A204.1 (cell line): ENCODE measurements at regions not wholly inside any gene's neighbourhood (a gene's known extent, or its start where the extent isn't known, plus 50 kb on each side); places are given as distances from the start of the nearest gene placed in this dataset.

Experiments used
- FAIRE-seq: peaks from 2 replicates; lab custom pipeline; 2012; peaks lifted over from hg19 to GRCh38; lab: Jason Lieb, UNC

DNA sequence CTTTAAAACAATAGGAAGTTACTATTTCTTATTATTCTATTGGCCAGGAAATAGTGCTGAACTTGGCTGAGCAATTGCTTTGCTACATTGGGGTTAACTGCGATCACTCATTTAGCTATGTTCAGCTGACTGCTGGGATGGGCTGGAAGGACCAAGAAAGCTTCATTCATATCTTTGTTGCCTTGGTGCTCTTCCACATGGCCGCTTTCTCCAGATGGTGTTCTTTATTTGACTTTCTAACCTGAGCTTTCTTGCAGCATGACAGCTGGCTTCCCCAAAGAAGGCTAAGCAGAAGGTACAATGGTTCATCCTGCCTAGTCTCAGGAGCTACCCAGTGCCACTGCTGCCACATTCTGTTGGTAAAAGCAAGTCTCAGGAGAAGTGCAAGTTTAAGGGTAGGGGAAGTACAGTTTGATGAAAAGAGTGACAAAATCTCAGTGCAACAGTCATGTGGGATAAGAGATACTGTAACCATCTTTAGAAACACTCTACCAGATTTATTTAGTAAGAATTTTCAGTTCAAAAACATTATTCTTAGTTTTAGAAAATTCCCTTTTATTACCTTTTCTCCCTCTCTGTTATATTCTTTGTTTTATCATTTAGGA lies 180.6 kb upstream of the RBMS1 start:
- no peak for FAIRE-seq

DNA sequence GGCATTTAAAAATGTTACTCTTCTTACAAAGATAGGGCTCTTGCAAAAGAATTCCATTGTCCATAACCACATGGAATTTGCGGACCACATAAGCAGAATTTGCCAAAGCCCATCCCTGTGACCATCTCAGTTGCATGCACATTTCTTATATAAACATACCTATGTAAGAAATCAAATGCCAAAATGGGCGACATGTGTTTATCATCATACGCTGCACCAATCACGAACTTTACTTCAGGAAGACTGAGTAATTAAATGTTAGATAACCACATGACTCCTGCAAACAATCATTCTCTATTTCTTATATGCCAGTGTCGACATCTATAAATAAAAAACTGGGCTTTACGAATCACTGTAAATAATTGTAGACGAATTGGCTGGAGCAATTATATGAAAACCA lies 186.1 kb upstream of the RBMS1 start:
- FAIRE-seq: no peak

DNA sequence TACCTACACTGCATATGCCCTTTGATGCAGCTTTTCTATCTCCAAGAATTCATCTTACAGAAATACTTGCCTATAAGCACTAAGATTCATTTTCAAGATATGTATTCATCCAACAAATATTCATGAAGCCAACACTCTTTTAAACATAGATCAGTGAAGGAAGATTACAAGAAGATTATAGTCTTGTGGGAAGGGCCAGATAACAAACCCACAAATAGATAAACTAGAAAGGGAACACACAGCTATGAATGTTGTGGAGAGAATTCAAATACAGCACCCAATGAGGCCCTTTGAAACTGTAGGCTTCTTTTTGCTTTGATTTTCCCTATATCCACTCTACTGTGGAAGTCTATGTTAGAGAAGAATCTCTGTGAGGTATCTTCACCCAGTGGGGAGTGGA lies 186.7 kb upstream of the RBMS1 start:
- no peak for FAIRE-seq

DNA sequence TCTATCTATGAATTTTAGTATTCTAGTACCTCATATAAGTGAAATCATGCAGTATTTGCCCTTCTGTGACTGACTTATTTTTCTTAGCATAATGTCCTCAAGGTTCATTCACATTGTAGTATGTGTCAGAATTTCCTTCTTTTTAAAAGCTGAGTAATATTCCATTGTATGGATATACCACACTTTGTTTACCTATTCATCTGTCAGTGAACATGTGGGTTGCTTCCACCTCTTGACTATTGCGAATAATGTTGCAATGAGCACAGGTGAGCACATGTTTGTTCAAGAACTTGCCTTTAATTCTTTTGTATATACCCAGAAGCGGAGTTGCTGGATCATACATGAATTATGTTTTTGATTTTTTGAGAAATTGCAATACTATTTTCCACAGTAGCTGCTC lies 187.4 kb upstream of the RBMS1 start:
- no peak for FAIRE-seq

DNA sequence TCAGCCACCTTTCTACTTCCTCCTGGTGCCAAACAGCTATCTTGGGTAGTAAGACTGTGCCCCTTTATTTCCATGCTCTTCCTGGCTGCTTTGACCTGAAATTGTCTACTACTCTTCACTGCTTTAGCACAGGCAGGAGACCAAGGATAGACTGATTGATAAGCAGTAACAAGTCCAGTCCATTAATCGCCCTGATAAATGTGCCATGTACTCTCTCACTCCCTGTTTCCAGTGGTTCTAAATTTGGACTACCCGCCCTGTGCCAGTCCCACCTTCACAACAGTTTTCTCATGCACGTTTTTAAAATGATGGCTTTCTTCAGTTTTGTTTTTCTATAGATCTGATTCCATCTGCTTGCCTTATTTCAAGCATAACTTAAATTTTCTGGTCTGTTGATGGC lies 189.6 kb upstream of the RBMS1 start:
- FAIRE-seq: no peak

DNA sequence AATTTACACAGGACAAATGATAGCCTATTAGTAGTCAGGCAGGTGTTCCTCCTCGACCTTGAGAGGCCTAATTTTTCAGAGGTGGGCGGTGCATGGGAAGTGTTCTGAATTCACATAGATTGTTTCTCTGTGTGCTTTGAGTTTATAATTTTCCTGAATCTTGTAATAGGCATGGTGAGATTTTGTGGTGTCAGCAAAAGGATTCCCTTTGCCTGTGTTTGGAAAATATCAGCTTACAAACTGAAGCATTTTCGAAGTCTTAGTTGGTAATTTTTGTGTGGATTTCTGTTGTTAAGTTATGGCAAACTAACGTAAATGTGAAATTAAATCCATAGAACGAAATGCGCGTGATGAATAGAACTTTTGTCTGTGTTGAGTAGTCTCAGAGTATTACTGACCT lies 194.0 kb upstream of the RBMS1 start:
- FAIRE-seq: no peak

DNA sequence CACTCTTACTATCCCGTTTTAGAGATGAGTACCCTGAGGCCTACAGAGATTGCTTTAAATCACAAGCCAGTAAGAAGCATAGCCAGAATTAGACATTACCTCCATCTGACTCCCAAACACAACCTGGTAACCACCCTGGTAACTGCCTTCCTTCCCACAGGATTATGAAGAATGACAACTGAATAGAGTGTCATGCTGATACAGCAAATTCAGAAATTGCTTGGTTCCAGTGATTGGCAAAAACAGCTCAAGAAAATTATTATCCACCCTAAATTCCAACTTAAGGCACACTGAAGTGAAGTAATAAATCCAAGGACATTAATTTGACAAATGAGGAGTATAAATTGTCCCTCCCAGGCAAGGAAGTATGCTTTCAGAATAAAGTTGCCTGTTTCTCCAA lies 195.8 kb upstream of the RBMS1 start:
- no peak for FAIRE-seq

DNA sequence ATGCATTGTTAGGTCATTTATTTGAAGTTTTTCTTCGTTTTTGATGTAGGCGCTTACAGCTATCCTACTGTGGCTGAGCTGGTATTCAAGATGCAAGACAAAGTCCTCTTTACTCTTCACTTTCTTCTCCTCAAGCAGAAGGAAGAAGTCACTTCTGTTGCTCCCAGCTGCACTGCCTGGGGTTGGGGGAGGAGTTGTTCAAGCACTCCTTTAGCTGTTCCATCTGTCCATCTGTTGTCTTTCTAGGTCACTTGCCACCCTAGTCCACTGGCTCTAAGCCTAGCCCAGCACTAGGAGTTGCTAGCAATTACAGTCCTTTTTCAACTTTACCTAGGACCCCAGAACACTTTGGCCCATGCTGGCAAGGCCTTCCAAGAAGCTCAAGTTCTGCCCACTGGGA lies 200.6 kb upstream of the RBMS1 start:
- no peak for FAIRE-seq

DNA sequence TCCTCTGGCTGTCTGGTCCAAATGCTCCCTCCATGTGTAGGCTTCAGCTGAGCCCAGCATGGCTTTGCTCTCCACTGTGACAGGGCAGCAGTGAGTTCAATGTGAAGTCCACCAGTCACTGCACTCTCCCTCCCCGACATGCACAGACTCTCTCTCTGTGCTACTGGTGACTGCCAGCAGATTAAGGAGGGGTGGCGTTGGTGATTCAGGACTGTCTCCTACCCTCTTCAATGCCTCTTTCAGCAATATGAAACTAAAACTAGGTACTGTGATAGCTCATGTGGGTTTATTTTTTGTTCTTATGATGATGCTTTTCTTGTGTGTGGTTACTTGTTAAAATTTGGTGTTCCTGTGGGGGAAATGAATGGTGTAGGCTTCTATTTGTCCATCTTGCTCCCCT lies 201.0 kb upstream of the RBMS1 start:
- FAIRE-seq: no peak

DNA sequence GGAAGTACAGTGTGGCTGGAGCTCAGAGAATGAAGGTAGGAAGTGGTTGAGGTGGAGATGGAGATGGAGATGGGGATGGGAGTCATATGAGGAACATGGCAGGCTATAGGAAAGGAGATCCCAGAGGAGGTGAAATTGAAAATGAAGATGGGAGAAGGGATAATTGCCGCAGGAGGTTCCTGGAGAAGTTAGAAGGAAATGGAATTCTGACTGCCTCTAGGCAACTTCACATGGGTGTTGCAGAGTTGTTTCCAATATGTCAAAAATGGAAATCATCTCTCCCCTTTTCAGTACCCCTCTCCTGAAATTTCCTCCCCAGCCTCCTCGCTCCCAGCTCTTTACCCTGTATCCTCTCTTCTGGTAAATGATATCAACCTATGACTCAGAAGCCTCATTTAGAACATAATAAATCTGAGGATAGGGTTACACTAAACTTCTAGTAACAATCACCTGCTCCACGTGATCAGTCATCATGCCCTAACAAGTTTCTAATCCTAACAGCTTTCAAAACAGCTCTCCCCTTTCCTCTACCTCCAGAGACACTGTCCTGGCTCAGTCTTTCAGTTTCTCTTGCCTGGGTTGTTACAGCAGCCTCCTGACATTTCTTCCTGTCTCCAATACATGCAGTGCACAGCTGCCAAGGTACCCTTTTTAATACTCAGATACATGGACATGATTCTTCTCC lies 201.9 kb upstream of the RBMS1 start:
- FAIRE-seq: no peak

DNA sequence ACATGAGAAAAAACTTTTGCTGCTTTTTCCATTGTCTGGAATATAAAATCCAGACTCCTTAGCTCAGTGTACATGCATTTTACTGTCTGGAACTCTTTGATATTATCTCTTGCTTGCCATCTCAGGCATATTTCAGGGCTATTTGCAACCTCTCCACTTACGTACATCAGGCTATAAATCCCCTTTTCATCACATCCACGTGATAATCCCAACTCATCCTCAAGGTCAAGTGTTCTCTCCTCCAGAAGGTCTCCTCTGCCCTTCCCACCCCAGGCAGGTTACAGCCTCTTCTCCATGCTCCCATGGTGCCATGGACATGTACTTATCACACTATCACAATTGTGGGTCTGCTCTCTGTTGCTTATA lies 202.5 kb upstream of the RBMS1 start:
- FAIRE-seq: no peak

DNA sequence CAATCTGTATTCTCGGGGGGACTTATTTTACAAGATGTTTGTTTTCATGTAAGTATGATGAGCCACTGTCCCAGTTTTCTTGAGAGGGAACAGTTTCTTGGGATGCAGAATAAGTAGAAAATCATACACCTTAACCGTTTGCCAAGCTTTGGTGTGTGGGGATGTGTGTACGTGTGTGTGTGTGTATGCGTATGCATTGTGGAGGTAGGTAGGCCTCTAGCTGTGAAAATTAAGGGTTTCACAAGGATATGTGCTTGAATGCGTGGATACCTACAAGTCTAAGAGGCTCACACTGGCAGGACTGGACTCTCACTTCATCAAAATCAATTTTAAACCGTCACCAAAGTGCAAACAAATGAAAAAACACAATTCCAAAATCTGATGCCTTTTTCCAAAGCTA lies 204.2 kb upstream of the RBMS1 start:
- FAIRE-seq: no peak

DNA sequence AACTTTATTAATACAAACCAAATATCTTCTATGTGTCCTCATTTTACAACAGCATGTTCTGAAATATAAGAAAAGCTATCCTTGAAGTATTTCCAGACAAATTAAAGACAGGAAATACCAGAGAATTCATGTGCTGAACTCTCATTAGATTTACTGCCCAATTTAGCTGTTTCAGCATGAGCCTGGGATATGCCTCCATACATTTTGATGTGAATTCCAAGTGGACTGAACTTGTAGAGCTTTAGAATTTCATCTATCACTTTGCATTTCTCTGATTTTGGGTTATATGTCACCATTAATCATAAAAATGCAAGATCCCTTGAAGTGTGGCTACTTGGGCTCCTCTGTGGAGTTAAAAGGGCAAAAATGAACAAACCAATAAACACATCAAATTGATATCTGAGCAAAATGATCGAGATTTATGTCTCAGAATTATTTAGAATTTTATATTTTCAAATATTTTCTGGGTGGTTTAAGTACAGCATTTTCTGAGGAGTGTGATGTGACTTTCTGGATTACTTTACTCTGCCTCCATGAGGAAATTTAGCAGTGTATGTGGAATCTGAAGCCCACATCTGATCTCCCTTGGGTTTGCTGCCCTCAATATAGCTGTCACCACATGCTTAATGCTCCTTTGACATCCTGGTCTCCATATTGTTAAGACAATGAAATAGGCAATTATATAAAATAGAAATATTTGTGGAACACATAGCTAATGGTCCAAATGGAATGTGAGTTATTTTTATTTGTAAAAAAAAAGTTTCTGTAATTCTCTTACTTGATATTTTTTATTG lies 206.6 kb upstream of the RBMS1 start:
- no peak for FAIRE-seq

DNA sequence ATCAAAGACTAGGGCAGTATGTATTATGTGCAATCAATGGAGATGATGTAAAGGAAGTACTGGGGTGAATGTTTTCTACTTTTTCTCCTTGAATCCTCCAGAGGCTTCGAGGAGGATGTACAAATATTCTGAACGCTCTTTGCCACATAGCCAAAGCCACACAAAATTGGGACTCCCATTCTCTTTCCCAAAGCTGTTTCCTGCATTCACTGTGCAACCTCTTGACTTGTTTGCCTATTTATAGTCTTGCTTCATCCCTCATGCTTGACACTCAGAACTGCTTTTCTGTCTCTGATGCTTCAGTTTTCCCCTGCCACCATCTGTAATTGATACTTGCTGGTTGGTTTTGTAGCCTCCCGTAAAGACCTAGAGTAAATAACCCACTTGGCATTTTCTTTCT lies 208.2 kb upstream of the RBMS1 start:
- FAIRE-seq: no peak

DNA sequence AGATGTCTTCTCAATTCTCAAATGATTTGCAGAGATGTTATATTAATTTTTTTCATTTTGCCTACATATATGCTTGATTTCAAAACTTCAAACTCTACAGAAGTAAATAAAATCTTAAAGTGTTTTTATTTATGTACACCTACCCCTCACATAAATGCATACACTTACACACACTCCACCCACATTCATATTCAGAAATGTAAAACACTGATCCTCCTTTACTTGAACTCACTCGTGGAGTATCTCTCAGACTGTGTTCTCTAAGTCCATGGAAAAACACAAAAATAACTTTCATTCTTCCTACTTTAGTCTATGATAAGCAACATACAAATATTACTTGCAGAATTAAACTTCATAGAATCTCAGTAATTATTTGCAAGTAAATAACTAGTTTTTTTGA lies 209.1 kb upstream of the RBMS1 start:
- no peak for FAIRE-seq

DNA sequence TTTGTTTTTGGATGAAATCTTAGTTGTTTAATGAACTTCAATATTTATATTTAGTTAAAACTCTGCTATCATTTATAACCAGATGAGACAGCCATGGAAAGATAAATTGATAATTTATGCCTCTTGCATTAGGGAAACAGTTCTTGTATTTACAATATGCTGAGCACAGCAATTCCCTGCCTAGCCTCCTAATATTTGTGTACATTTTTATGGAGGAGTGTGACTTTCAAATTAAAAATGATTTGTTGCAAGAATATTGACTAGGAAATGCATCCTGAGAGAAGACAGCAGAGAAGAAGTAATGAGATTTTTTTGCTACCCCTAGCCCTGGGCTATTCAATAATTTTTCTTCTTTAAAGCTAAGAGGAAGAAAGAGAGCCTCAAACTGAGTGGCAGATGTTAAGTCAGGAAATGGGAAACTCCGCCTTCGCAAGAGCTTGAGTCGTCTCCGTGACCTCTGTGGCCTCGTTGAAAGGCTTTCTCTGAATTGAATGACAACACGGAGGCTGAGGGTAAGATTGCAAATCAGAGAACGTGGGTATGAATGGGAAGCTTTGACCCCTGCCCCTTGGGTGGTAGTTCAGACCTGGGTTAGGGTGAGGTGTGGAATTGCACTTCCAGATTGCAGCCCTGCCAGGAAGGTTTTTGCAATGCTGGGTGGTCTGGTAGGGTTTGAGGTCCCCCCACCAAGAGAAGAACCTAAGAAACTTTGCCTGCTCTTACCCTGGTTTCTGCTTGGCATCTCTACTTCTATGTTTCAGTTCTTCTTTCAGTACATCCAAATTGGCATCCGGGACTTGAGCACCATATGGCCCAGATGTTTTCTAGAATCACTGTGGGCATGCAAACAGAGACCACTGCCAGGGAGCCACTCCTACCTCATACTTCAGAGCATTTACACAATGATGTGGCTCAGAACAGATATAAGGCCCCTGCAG lies 210.3 kb upstream of the RBMS1 start:
- FAIRE-seq: no peak

DNA sequence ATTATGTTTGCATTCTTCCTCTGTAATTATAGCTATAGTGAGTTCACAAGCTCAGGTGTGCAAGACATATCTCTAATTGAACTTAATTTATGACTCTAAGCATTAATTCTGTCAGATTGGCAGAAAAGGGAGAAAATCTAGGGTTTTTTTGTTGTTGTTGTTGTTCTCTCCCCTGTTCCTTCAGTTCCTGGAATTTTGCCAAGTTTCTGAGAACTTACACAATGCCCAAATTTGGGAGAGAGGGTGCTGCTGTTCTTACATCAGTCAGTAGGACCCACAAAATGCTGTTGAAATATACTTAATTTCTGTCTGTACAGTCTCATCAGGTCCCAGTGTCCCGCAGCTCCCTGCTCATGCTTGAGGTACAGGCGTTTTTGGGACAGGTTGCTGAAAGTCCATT lies 221.8 kb upstream of the RBMS1 start:
- no peak for FAIRE-seq

DNA sequence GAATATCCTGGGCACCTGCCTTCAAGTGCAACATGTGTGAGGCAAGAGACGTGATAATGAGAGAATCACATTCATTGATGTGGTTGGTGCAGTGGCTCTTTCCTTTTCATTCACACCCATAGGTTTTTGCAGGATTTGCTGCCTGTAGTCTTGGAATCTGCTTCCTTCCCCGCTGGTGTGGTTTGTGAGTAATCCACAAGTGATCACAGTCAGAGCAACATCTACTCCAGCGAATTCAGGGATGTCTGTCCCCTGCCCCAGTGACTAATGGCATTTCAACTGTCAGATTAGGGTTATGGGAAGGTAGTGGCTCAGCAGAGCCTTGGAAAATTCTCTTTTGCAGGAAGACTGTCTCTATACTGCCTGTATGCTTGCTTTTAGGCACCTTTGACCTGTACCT lies 225.5 kb upstream of the RBMS1 start:
- no peak for FAIRE-seq

DNA sequence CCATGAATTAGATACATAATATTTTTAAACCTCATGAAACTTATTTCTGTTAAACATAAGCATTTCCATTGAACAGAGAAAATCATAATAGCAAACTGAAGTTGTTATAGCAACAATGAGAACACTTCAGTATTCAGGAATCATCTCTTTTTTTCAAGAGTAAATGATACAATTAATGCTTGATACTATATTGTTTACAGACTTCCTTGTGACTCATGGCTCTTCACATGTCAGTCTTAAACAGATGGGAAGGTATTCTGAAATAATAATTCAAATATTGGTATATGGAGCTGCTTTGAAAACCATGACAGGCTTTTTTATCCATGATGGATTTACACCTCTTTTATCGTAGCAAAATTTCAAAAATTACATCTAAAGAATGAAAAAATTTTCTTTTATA lies 226.5 kb upstream of the RBMS1 start:
- no peak for FAIRE-seq

DNA sequence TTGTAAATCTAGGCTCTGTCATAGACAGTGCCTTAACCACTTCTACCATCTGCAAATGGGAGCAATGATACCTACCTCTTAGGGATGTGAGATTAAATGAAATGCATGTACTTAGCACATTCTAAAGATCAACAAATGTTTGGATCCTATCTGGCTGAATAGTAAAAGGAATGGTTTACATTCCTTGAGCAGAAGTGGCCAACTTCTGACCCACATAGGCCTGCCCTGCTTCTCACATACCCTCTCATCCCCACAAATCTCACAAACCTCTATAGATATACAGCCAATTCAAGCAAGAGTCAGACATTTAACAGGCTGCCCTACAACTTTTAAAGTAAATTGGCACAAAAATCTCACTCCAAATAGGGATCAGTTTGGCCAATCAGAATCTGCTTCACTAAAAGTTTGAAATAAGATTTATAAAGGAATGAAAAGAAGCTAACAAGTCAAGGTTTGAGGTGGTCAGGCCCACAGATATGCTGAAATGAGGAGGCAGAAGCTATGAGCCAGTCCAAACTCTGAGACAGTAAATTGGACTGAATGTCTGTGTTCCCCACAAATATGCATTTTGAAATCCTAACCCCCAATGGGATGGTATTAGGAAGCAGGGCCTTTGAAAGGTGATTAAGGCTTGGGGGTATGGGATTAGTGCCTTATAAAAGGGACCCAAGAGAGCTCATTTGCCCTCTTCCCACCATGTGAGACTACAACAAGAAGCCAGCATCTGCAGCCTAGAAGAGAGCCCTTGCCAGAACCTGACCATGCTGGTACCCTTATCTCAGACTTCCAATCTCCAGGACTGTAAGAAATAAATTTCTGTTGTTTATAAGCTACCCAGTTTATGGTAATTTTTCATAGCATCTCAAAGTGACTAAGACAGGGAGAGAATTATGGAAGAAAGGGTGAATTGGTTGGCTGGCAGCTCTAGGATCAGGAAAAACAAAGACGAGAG lies 227.8 kb upstream of the RBMS1 start:
- FAIRE-seq: no peak

DNA sequence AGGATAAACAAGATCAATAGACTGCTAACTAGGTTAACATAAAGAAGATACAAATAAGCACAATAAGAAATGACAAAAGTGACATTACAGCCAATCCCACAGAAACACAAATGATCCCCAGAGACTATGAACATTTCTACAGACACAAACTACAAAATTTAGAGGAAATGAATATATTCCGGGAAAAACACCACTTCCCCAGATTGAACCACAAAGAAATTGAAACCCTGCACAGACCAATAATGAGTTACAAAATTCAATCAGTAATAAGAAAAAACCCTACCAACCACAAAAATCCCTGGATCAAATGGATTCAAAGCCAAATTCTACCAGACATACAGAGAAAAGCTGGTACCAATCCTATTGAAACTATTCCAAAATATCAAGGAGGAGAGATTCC lies 232.4 kb upstream of the RBMS1 start:
- FAIRE-seq: no peak
